Kidney (tissue), 13 donors: ENCODE measurements at regions not wholly inside any gene's neighbourhood (a gene's known extent, or its start where the extent isn't known, plus 50 kb on each side); places are given as distances from the start of the nearest gene placed in this dataset.
A peak's percentile ranks its signal among the peaks of the same experiment; 100 is the strongest.

Experiments
- DNase-seq, 5 donors: peaks; one replicate each; pipeline ENCODE4 v3.0.0-alpha.2; 2013 to 2020
- FAIRE-seq: peaks from 2 replicates; lab custom pipeline; 2012; peaks lifted over from hg19 to GRCh38; lab: Jason Lieb, UNC
- H3K27ac ChIP-seq, 2 donors: one replicate each; pipeline ENCODE4 v1.7.0; 2013; ENCODE audit warnings: low read depth in 2 of 2, low read length in 2 of 2, inconsistent platforms in 1 of 2
- H3K27me3 ChIP-seq: one replicate; pipeline ENCODE4 v1.7.1; 2013; ENCODE audit warnings: low read length, inconsistent platforms; ENCODE audit not compliant: control insufficient read depth, insufficient read depth
- H3K36me3 ChIP-seq, 3 donors: one replicate each; pipeline versions ENCODE4 v1.7.0 to v1.7.1; 2013; ENCODE audit warnings: low read length in 3 of 3, control low read depth in 1 of 3, inconsistent platforms in 1 of 3; ENCODE audit not compliant: insufficient read depth in 3 of 3, control insufficient read depth in 2 of 3
- H3K4me1 ChIP-seq, 3 donors: one replicate each; pipeline versions ENCODE4 v1.7.0 to v1.7.1; 2013; ENCODE audit warnings: low read length in 3 of 3, inconsistent platforms in 1 of 3, low read depth in 1 of 3; ENCODE audit not compliant: control insufficient read depth in 2 of 3, insufficient read depth in 2 of 3
- H3K4me3 ChIP-seq, 3 donors: one replicate each; pipeline versions ENCODE4 v1.7.0 to v1.8.1; 2013; ENCODE audit warnings: low read length in 3 of 3, control low read depth in 1 of 3, inconsistent platforms in 1 of 3
- H3K9ac ChIP-seq, 3 donors: one replicate each; pipeline versions ENCODE4 v1.7.0 to v1.7.1; 2013; ENCODE audit warnings: low read length in 3 of 3, control low read depth in 1 of 3, inconsistent platforms in 1 of 3
- H3K9me3 ChIP-seq, 3 donors: one replicate each; pipeline versions ENCODE4 v1.7.0 to v1.7.1; 2013; ENCODE audit warnings: low read length in 3 of 3, control low read depth in 1 of 3, inconsistent platforms in 1 of 3; ENCODE audit not compliant: control insufficient read depth in 2 of 3, insufficient read depth in 1 of 3
- intact Hi-C: fragments of 100-400 bp; cut with DNase I; formaldehyde crosslinking; loops from one replicate; pipeline ENCODE4 v1.11.1; 2022
- TF ChIP-seq, protein P1 (sequence below): IDR thresholded peaks from 3 replicates; pipeline ENCODE4 v1.5.1; 2012; ENCODE audit warnings: mild to moderate bottlenecking, moderate library complexity, borderline replicate concordance; ENCODE audit not compliant: insufficient read depth; ENCODE audit errors: extremely low read depth
- donor health status: control.
- donor health status: control.
- donor health status: control.
- donor health status: control.
- donor health status: control.
- donor health status: DM: yes; HTN: yes; CAD: no.
- donor health status: Normal renal cell carcinoma (clear cell type).

DNA sequence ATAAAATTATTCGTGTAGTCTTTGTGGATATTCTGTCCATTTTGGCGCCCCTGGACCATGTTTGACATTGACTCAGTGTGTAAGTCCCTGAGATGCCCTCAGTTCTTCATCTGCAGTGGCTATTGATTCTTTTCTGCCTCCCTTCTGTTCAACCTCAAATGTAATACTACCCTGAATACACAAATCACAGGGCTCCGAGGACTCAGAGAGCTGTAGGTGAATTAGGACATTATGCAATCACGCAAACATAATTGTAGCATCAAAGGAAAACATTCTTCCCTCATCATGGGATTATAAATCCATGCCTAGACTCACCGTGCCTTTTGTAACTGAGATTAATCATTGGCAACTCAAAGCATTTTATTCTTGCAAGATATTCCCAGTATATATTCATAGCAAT is 161.4 kb upstream of the PACRGL start:
- Histone ChIP-seq H3K27ac (no peak overlapping the region), H3K9me3 (no peaks in the 10 kb centered on the region), H3K36me3 (peaks cover 0 to 12% (median 0%) of the 10 kb centered on the region in 3 donors), H3K4me1 (no peaks in the 10 kb centered on the region), H3K9ac (no peak overlapping the region), H3K4me3 (no peak overlapping the region), H3K27me3 (no peaks in the 10 kb centered on the region)
- TF ChIP-seq, protein P1, sequence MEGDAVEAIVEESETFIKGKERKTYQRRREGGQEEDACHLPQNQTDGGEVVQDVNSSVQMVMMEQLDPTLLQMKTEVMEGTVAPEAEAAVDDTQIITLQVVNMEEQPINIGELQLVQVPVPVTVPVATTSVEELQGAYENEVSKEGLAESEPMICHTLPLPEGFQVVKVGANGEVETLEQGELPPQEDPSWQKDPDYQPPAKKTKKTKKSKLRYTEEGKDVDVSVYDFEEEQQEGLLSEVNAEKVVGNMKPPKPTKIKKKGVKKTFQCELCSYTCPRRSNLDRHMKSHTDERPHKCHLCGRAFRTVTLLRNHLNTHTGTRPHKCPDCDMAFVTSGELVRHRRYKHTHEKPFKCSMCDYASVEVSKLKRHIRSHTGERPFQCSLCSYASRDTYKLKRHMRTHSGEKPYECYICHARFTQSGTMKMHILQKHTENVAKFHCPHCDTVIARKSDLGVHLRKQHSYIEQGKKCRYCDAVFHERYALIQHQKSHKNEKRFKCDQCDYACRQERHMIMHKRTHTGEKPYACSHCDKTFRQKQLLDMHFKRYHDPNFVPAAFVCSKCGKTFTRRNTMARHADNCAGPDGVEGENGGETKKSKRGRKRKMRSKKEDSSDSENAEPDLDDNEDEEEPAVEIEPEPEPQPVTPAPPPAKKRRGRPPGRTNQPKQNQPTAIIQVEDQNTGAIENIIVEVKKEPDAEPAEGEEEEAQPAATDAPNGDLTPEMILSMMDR, result no peak
- intact Hi-C loops, result no loop called here
- DNase-seq, result no peak
- FAIRE-seq, result no peak

DNA sequence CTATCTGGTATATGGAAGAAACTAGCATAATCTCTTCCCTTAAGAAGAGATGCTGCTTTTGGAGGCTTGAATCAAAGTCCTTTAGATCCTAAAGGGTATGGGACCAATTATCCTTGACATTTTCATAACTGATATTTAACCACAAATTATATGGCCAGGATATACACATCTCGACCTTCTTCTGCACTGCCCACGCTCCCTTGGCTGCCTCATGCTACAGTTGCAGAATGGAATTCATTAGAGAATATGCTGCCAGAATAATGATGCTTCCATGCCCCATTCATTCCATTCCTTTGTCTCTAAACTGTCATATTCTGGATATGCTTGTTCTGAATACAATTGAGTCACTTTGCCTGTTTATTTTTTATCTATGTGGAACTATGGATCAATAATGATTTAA is 157.1 kb upstream of the PACRGL start:
- no peak overlapping the region for H3K27ac ChIP-seq
- H3K27me3 ChIP-seq, result no peaks in the 10 kb centered on the region
- TF ChIP-seq, protein P1, result no peak
- no peak for FAIRE-seq
- H3K9me3 ChIP-seq, result no peaks in the 10 kb centered on the region
- DNase-seq, result no peak
- no peaks in the 10 kb centered on the region for H3K4me1 ChIP-seq
- intact Hi-C loops, result no loop called here
- H3K9ac ChIP-seq, result no peak overlapping the region
- H3K36me3 ChIP-seq, result peaks cover 0 to 6% (median 0%) of the 10 kb centered on the region in 3 donors
- no peak overlapping the region for H3K4me3 ChIP-seq

DNA sequence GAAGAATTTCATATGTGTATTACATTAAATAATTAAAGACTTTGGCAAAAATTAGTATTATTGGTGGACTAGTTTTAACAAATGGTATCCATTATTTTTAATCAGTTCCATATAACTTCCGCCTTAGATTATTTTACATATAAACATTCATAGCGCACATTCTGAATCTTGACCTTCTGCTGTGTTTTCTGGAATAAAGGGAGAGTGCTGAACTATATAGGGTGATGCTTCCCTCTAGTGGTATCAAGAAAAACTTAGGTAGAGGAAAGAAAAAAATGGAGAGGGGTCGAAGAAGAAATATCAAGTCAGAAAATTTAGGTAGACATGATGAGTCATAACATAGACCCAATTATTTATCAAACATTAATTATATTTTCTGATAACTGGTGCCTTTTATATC is 155.6 kb upstream of the PACRGL start:
- Histone ChIP-seq H3K4me1 (no peaks in the 10 kb centered on the region), H3K4me3 (no peak overlapping the region), H3K27me3 (no peaks in the 10 kb centered on the region), H3K27ac (no peak overlapping the region), H3K9me3 (no peaks in the 10 kb centered on the region), H3K9ac (no peak overlapping the region), H3K36me3 (peaks cover 0 to 6% (median 0%) of the 10 kb centered on the region in 3 donors)
- intact Hi-C loops, result no loop called here
- FAIRE-seq (peak; percentile 93), DNase-seq (peak in 2 of 5 donors; percentile 41 to 75)
- TF ChIP-seq, protein P1, result no peak

DNA sequence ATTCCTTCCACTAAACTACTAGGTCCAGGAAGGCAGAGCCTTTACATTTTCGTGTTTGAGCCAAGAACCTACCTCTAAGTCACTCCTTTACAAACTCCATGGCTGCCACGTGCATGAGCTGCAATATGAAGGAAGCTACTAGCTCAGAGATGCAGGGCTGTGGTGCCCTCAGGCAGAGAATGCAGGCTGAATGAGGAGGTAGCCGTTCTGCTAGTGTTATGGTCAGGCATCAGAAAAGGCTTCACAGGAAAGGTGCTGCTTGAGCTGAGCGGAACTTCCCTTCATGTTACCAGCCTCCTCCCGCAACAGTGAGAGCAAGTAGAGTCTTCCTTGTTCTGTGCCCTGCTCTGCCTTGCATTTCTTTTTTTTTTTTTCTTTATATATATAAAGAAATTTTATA is 148.3 kb upstream of the PACRGL start:
- intact Hi-C loops, result no loop called here
- TF ChIP-seq, protein P1, result no peak
- no peaks in the 10 kb centered on the region for H3K4me1 ChIP-seq
- H3K36me3 ChIP-seq, result peaks cover 2 to 12% (median 3%) of the 10 kb centered on the region in 3 donors
- H3K9ac ChIP-seq, result no peak overlapping the region
- H3K9me3 ChIP-seq, result no peaks in the 10 kb centered on the region
- H3K27ac ChIP-seq, result no peak overlapping the region
- H3K4me3 ChIP-seq, result no peak overlapping the region
- DNase-seq (no peak), FAIRE-seq (no peak)
- no peaks in the 10 kb centered on the region for H3K27me3 ChIP-seq
